Fibroblast of gingiva (primary cell): ENCODE measurements at regions not wholly inside any gene's neighbourhood (a gene's known extent, or its start where the extent isn't known, plus 50 kb on each side); places are given as distances from the start of the nearest gene placed in this dataset.
"Not testable (repeated sequence)": the region's sequence is repeated elsewhere in the genome, so short reads cannot be mapped to it uniquely, and the experiment has no call there.

Experiments used
- DNase-seq: peaks from one replicate; pipeline ENCODE4 v3.0.0-alpha.2; 2011; ENCODE audit warnings: low read depth

DNA sequence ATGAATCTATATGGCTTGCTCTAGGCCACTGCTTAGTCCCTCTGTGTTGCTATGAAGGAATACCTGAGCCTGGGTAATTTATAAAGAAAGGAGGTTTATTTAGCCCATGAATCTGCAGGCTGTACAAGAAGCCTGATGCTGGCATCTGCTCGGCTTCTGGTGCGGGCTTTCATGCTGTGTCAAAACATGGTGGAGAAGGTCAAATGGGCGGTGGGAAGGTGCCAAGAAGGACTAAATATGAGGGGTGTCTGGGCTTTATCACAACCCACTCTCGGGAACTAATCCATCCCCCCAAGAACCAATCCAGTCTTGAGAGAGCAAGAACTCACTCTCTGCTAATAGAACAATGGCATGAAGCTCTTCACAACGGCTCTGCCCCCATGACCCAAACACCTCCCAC, 481.6 kb downstream of the EIPR1 start:
- DNase-seq: no peak

DNA sequence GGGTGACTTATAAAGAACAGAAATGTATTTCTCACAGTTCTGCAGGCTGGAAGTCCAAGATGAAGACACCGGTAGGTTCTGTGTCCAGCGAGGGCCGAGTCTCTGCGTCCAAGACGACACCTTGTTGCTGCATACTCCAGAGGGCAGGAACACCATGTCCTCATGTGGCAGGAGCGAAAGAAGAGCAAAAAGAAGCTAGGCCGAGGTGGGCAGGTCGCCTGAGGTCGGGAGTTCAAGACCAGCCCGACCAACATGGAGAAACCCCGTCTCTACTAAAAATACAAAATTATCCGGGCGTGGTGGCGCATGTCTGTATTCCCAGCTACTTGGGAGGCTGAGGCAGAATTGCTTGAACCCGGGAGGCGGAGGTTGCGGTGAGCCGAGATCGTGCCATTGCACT, 483.6 kb downstream of the EIPR1 start:
- DNase-seq: not testable (repeated sequence)

DNA sequence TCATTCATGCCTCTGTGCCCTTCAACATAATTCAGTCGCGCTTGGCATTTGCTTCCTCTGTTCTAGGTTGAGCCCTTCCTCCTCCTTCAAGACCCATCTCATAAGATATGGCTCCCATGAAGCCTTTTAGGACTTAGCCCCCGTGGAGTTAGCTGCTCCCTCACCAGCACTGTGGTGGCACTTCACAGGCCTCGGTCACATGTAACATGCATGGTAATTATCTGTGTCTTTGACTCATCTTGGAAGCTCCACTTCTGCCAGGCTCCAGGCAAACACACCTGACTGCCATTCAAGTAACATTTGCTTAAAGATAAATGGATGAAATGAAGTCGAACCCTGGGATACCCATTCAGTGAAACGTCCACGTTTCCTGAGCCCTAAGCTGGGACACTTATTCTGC, 484.7 kb downstream of the EIPR1 start:
- DNase-seq: no peak

DNA sequence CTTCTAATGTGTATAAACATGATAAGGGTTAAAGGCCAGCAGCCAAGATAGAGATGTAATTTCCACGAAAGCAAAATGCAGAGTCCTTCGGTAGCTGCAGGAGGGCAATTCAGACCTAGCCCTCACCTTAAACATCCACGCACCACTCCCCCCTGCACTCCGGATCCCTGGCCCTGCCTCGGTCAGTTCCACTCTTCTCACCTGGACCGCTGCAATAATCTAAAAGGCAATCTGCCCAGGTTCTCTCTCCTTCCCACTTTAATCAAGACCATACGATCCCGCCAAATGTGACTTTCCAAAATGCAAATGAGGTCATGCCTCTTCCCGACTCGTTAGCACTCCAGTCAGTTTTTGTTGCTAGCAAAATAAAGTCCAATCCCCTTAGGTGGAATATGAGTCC, 485.2 kb downstream of the EIPR1 start:
- DNase-seq: no peak

DNA sequence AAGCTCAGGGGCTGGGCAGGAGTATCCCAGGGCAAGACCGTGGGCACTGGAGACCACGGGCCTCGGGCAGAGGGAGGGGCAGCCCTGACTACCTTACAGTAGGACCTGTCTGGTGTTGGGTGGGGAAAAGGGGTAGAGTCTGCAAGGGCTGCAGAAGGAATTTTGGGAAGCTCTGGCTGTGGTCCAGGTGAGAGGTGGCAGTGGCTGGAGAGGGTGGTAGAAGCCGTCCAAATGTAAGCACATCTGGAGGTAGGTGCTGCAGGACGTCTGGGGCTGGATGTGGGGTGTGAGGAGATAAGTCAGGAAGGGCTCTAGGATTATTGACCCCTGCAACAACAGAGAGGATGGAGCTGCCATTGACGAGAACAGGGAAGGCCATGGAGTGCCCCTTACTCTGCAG, 486.7 kb downstream of the EIPR1 start:
- DNase-seq: no peak

DNA sequence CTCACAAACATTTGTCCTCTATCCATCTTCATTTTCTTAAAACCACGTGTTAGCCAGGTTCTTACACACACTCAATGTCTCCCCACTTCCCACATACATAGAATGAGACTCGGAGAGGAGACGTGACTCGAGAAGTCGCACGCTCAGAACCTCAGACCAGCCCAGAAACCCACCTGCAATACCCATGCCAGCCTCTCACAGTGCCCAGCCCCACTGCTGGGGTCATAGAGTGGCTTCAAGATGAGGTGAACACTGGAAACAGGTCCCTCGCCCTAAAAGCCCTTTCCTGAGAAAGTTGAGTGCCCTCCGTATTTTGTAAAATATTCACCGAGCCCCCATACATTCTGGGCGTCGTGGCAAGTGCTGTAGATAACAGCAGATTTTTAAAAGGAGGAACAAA, 487.4 kb downstream of the EIPR1 start:
- DNase-seq: no peak

DNA sequence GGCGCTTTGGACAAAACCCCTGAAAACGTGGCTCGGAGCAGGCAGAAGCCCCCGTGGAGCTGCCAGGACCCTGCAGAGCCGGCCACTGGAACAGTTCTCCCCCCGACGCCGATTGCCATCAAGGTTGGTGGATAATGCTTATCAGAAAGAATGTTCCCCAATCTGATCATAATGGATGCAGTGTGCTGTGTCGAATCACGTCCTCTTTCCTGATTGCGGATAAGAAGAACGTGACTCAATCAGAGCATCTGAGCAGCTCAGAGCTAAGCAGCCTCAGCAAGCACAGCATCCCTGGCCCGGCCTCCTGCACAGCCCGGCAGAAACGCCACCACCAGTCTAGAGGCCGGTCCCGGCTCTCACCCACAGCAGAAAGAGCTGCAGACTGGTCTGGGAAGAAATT, 488.0 kb downstream of the EIPR1 start:
- no peak for DNase-seq

DNA sequence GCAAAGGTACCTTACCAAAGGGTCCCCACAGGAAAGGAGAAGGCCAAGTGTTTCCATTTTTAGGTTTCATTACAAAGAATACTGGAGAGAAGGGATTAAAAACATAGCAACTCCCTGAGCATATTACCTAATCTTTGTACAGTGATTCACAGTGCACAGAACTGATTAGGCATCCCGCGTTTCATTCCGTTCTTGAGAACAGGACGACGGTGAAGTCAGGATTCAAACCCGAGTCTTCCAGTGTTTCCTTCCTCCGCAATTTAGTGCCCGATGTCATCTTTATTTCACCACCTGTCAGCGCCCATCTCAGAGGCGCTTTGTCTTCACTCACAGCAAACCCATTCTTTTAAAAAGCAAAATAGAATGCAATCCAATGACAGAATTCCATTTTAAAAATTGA, 488.5 kb downstream of the EIPR1 start:
- no peak for DNase-seq

DNA sequence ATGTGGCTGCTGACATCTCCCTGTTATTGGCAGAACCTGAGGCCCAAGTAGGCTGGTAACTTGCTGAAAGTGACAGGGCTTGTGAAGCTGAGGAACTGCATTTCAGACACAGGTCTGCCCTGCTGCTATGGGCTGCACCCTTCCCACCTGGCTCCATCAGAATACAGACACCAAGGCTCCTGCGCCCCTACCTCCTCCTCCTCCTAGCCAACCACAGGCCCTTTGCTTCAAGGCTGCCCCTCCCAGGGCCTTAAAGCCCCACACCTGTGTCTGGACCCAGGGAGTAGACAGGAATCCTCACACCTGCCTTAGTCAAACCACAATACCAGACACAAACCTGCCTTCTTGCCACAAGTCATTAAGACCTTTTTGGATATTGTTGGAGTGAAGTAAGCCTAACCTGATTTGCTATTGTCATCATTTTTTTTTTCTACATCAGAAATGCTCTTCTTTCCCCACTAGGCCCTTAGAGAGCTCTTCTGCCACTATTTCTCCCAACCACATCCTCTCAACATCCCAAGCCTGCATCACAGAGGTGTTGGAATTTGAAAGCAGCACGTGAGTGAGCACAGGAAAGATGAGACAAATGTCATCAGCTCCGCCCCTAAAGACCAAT, 489.7 kb downstream of the EIPR1 start:
- no peak for DNase-seq

DNA sequence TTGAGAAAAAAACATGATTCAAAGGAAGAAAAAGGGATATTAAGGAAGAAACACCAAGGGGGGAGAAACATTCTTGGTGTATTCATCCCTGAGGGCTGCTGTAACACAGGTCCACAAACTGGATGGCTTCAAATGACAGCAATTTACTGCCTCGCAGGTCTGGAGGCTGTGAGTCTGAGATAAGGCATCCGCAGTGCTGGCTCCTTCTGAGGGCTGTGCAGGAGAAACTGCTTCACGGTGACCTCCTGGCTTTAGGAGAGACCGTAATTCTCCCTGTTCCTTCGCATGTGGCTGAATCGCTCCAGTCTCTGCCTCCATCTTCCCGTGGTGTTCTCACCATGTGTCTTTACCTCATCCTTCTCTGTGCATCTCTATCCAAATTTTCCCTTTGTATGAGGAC, 490.7 kb downstream of the EIPR1 start:
- no peak for DNase-seq

DNA sequence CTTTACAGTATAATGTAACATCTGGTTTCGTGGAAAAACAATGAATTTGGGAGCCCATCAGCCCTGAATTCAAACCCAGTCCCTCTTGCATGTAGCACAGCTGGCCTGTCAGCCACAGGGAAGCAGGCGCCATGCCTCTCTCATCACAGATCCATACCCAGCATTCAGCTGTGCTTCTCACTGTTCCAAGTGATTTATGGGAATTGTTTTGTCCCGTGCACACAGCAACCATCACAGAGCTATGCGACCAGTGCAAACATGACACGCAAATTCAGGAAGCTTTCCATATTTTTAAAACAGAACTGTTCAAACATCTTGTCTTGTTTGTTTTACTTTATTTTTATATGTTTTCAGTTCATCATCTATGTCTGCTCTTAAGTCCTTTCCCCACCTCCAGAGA, 496.1 kb downstream of the EIPR1 start:
- DNase-seq: no peak

DNA sequence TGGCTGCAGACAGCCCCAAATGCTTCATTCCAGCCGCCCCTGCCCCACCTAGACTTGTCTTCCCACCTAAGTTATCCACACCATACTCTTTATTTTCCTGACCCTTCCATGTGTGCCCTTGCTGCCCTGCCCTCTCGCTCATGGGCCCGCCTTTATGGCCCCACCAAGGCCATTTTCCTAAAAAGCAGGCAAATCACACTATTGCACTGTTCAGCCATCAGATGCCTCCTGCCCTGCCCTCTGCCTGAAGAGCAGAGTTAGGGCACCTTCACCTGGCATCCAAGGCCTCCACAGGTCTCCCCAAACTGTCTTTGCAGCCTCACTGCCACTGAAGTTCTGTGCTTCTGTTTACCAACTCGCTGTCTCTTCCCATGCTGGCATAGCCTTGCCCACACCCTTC, 496.7 kb downstream of the EIPR1 start:
- DNase-seq: no peak

DNA sequence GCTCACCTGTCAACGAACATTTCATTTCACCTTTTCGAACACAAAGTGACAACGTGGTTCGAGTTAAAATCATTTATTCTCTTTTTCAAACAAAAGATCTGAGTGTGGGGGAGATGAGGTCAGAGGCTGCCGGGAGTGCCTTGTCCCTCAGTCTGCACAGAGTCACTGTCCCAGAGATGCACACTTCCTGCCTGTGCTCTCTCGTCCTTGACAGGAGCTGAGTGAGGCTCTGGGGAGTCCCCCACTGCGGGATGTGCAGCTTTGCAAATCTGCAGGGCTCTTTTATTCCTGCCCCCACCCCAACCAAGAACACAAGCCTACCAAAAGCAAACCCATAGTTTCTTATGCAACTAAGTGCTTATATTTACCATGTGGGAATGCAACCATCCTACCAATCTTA, 497.8 kb downstream of the EIPR1 start:
- no peak for DNase-seq

DNA sequence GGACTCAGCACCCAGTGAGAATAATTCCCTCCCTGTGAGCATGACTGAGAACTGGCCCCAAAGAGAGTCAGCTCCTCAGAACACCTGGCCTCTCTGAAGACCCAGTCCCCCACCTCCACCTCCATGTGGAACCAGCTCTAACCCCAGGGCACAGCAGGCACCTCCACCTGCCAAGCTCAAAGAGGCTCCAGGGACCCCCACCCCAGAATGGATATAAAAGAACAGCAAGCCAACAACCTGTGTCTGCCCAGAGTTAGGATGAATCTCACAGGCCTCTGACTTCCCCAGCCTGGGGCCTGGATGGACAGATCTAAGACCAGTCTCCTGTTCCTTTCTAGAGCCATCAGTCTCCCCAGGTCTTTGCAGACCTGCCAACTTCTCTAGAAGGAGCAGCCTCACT, 498.5 kb downstream of the EIPR1 start:
- no peak for DNase-seq

DNA sequence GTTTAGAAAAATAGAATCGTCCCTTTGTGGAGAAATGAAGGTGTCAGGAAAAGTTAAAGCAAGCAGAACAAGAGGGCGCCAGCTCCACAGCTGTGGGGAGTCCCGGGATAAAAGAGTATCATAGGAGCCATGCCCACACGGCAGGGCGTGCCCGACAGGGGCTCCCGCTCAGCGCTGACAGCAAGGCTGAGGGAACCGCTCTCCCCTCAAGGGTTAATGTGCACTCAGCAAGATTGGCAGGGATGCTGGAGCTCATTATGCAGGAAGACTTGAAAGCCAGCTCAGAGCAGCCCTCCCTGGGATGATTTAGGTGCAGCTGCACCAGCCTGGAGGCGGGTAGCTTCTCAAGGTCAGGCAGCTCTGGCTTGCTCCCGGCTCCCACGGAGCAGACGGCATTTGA, 500.2 kb downstream of the EIPR1 start:
- no peak for DNase-seq

DNA sequence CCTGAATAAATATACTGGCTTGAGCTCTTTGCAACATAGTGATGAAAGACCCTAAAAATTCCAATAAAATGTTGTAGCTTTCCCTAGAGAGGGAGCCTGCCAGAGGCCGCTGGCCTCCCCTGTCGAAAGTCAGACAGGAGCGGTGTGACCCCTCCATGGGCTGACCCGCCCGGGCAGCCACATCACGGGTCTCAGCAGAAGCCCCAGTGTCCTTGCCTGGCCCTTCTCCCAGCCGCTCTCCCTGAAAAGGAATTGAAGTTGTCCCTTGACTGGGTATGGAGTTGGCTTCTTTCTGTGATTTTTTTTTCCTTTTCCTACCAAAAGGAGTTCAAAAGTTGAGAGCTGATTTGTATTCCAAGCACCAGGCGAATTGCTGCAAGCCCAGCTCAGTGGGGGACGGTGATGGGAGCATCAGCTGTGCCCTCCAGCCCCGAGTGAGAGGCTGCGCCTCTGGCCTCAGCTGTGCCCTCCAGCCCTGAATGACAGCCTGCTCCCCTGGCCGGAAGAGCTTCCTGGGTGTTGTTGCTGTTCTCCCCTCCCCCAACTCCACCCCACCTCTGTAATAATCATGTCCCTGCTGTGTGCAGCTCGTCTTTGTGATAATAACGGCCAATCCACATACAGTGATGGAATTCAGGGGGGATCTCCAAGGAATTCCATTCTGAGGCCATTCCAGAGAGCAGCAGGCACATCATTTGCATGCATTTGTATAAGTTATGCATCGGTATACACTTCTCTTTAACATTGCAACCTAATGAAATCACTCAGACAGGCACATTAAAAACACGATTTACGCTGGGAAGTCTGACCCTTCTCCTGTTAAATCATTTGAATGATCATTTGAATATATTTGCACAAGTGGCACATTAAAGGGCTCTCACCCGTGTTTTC, 501.0 kb downstream of the EIPR1 start:
- no peak for DNase-seq

DNA sequence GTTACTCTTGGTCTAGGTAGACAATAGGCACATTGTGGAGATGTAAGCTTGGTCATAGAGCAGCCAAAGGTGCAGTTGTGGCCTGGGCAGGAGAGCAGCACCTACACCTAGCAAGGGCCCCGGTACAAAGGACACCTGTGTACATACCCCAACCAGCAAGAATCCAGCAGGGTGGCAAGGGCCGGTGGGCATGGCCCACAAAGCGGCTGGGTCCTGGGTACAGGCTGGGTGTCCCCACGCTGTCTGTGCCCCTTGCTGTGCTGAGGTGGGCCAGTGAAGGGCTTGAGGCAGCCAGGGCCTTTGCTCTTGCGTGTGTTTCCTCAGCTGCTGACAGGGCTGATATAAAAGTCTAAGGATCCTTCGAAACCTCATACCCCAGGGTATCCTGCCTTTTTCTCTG, 501.8 kb downstream of the EIPR1 start:
- no peak for DNase-seq

DNA sequence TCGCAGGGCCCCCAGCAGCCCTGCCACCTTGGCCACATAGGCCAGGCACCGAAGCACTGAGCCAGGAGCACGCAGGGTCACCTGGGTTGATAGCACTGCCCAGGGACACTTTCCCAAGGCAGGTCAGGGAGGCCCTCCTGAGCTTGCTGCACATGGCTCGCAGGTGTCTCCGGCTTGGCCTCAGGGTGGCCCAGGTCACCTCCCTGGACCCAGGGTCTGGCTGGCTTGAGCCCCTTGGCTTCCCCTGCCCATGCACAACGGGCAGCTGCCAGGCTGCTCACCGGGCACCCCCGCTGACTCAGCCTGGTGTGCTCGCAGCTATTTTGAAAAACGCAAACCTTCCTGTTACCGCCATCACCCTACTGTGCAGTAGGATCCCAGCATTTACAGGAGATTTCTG, 502.3 kb downstream of the EIPR1 start:
- no peak for DNase-seq

DNA sequence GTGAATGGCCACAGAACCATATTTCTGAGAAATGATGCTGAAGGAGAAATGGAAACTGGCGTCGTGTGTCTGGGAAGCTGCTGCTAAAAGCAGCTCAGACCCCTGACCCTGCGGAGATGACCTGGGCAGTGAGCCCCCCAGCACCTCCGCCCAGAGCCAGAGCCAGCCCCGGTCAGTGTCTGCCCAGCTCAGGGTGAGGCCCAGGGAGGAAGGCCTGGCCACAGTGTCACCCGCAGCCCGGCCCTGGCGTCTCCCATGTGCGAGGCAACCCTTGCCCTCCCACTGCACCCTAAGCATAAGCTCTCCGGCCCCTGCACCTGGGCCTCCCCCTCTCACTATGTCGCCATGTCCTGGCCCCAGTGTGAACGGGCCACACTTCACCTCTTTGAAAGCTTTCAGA, 502.8 kb downstream of the EIPR1 start:
- no peak for DNase-seq

DNA sequence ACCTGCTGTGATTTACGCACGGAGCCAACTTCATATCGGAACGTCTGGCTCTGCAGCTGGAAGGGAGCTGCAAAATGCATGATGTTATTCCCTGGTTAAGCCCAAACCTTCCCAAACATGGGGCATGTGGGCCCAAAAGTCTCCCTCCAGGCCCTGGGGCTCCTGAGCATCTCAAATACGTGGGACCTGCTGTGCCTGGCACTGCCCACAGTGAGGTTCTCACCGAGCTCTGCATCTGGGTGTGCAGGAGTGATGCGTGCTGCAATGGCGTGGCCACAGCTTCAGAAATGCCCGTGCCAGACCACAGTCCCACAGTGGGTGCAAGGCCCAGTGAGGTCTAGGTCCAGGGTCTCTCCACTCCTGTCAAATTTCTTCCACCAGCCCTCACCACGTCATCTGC, 503.3 kb downstream of the EIPR1 start:
- DNase-seq: no peak

DNA sequence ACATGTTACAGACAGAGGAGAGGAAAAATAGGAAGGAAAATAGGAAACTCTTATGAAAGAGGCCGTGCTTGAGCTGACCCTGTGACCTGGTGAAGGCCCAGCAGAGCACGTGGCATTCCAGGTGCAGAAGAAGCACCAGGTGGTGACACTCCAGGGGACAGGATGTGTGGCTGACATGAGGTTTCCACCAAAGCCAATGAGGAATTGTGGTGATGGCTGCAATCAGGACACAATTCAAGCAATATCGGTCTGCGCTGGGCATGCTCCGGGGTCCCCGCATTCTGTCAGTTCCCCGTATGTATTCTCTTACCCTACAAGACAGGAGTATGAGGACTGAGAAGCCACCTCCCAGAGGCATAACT, 504.2 kb downstream of the EIPR1 start:
- DNase-seq: no peak

DNA sequence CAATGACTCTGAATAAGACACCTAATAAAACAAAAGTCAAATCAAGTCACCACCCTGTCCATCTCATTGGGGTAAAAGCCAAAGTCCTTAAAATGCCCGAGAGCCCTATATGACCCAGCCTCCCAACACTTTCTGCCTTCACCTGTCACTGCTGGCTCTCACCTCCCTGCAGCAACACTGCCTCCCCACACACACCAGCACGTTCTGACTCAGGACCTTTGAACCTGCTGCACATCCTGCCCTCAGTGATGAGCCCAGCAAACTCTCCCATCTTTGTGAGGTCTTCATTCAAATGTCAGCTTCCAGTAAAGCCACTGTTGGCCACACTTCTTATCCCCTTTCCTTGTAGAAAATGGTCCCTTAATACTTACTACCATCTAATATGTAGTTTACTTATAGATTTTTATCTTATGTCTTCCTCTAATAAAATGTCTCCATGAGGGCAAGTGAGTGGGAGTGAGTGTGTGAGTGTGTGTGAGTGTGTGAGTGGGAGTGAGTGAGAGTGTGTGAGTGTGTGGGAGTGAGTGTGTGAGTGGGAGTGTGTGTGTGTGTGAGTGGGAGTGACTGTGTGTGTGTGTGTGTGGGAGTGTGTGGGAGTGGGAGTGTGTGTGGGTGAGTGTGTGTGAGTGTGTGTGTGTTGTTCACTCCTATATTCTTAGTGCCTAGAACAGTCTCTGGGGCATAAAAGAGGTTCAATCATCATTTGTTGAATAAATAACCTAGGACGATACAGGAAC, 504.7 kb downstream of the EIPR1 start:
- no peak for DNase-seq

DNA sequence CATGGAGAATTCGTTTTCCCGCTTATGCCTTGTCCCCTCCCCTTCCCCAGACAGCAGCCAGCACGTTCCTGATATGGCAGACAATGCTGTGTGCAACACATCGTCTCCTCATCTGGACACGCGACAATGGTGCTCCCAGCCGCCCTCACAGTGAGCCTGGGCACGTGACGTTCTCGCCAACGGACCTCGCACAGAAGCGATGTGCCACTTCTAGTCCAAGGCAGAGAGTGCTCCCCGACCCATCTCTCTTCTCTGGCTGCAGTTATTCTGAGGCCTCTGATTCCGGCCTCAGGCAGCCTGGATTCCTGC, 505.4 kb downstream of the EIPR1 start:
- no peak for DNase-seq
